ENCODE measurements at regions not wholly inside any gene's neighbourhood (a gene's known extent, or its start where the extent isn't known, plus 50 kb on each side); places are given as distances from the start of the nearest gene placed in this dataset.

- TF ChIP-seq, protein P1, sequence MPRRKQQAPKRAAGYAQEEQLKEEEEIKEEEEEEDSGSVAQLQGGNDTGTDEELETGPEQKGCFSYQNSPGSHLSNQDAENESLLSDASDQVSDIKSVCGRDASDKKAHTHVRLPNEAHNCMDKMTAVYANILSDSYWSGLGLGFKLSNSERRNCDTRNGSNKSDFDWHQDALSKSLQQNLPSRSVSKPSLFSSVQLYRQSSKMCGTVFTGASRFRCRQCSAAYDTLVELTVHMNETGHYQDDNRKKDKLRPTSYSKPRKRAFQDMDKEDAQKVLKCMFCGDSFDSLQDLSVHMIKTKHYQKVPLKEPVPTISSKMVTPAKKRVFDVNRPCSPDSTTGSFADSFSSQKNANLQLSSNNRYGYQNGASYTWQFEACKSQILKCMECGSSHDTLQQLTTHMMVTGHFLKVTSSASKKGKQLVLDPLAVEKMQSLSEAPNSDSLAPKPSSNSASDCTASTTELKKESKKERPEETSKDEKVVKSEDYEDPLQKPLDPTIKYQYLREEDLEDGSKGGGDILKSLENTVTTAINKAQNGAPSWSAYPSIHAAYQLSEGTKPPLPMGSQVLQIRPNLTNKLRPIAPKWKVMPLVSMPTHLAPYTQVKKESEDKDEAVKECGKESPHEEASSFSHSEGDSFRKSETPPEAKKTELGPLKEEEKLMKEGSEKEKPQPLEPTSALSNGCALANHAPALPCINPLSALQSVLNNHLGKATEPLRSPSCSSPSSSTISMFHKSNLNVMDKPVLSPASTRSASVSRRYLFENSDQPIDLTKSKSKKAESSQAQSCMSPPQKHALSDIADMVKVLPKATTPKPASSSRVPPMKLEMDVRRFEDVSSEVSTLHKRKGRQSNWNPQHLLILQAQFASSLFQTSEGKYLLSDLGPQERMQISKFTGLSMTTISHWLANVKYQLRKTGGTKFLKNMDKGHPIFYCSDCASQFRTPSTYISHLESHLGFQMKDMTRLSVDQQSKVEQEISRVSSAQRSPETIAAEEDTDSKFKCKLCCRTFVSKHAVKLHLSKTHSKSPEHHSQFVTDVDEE (CRISPR knock-in tag; IDR thresholded peaks at IDR 0.05) = no peak
- TF ChIP-seq GLIS3 (CRISPR knock-in tag; IDR thresholded peaks at IDR 0.05) (no peak), TOX (CRISPR knock-in tag; IDR thresholded peaks at IDR 0.05; ENCODE audit: borderline replicate concordance) (no peak)
These were observed 539.4 kb upstream of the JARID2 start (continued) for GRCh38 chr6:14706378-14706929.

DNA sequence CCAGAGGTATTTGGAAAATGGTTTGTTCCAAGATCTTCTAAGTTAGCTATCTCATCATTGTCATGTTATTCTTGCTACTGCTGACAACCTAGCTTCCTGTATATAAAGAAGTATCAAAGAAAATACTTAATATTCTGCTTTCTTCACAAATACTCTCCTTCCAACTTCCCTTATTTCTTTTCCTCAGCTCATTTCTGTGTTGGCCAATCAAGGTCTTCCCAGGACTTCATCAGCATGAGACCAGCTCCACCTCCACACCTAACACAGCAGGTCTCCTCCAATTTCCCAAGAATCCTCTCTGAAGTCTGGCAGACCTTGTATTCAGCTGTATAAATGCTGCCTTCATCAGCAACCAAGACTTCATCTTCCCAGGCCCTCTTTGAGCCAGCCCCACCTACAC is 538.6 kb upstream of the JARID2 start:
- ATAC-seq = no peak
- TF ChIP-seq ARNTL (CRISPR knock-in tag; IDR thresholded peaks at IDR 0.05; ENCODE audit: borderline replicate concordance, low read depth) = no peak
- no peak for TF ChIP-seq SNAI2 (CRISPR knock-in tag; IDR thresholded peaks at IDR 0.05)
- no peak for TF ChIP-seq CSDC2 (CRISPR knock-in tag; IDR thresholded peaks at IDR 0.05)
- no peak for TF ChIP-seq PPARA (CRISPR knock-in tag; IDR thresholded peaks at IDR 0.05; ENCODE audit: borderline replicate concordance)
- no peak for TF ChIP-seq OSR1 (CRISPR knock-in tag; IDR thresholded peaks at IDR 0.05)
- TF ChIP-seq TCF4 (CRISPR knock-in tag; IDR thresholded peaks at IDR 0.05; ENCODE audit: borderline replicate concordance) = no peak
- no peak for TF ChIP-seq ISL1 (CRISPR knock-in tag; IDR thresholded peaks at IDR 0.05)
- no peak for TF ChIP-seq ZFP30 (CRISPR knock-in tag; IDR thresholded peaks at IDR 0.05)
- TF ChIP-seq ZNF70 (CRISPR knock-in tag; IDR thresholded peaks at IDR 0.05) = no peak
- TF ChIP-seq POU6F1 (CRISPR knock-in tag; IDR thresholded peaks at IDR 0.05; ENCODE audit: borderline replicate concordance, low read depth) = no peak
- no peak for TF ChIP-seq RARB (CRISPR knock-in tag; IDR thresholded peaks at IDR 0.05)
- TF ChIP-seq, protein P1 (CRISPR knock-in tag; IDR thresholded peaks at IDR 0.05) = no peak
- no peak for TF ChIP-seq BACH2 (CRISPR knock-in tag; IDR thresholded peaks at IDR 0.05; ENCODE audit: borderline replicate concordance)
- no peak for TF ChIP-seq PATZ1 (CRISPR knock-in tag; IDR thresholded peaks at IDR 0.05; ENCODE audit: borderline replicate concordance)
- no peak for TF ChIP-seq ZC3H10 (CRISPR knock-in tag; IDR thresholded peaks at IDR 0.05)
- TF ChIP-seq GLIS3 (CRISPR knock-in tag; IDR thresholded peaks at IDR 0.05) = no peak

DNA sequence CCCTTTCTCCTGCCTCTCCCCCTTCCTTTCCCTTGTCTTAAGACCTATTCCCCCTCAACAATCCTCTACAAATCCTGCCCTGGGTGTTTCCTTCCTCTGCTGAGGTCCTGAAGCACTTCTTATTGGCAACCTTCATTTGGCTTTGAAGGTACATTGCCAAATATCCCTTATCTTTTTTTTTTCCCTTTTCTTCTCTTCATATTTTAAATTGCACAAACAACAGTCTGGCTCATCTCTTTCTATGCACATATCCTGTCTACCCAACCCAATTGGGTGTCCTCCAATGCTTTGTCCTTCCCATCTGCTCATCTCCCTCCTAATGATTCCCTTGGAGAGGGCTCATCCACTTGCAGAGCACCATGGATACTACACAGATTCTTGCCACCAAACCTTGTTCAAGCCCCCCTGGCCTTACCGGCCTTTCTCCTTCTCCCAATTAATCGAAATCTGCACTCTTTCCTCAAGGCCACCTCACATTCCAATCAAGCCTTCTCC is 537.9 kb upstream of the JARID2 start:
- no peak for TF ChIP-seq SNAI2 (CRISPR knock-in tag; IDR thresholded peaks at IDR 0.05)
- no peak for TF ChIP-seq BACH2 (CRISPR knock-in tag; IDR thresholded peaks at IDR 0.05; ENCODE audit: borderline replicate concordance)
- TF ChIP-seq PATZ1 (CRISPR knock-in tag; IDR thresholded peaks at IDR 0.05; ENCODE audit: borderline replicate concordance) = no peak
- TF ChIP-seq TCF4 (CRISPR knock-in tag; IDR thresholded peaks at IDR 0.05; ENCODE audit: borderline replicate concordance) = no peak
- no peak for TF ChIP-seq ZNF8 (CRISPR knock-in tag; IDR thresholded peaks at IDR 0.05)
- TF ChIP-seq POU6F1 (CRISPR knock-in tag; IDR thresholded peaks at IDR 0.05; ENCODE audit: borderline replicate concordance, low read depth) = no peak
- TF ChIP-seq ZC3H10 (CRISPR knock-in tag; IDR thresholded peaks at IDR 0.05) = no peak
- no peak for TF ChIP-seq ESRRG (CRISPR knock-in tag; IDR thresholded peaks at IDR 0.05)
- no peak for TF ChIP-seq ZNF70 (CRISPR knock-in tag; IDR thresholded peaks at IDR 0.05)
- no peak for TF ChIP-seq ARNTL (CRISPR knock-in tag; IDR thresholded peaks at IDR 0.05; ENCODE audit: borderline replicate concordance, low read depth)
- TF ChIP-seq PPARA (CRISPR knock-in tag; IDR thresholded peaks at IDR 0.05; ENCODE audit: borderline replicate concordance) = no peak
- no peak for TF ChIP-seq RARB (CRISPR knock-in tag; IDR thresholded peaks at IDR 0.05)
- TF ChIP-seq, protein P1 (CRISPR knock-in tag; IDR thresholded peaks at IDR 0.05) = no peak
- TF ChIP-seq OSR1 (CRISPR knock-in tag; IDR thresholded peaks at IDR 0.05) = no peak
- ATAC-seq = no peak
